Smooth muscle cell (in vitro differentiated cells): ENCODE measurements at regions not wholly inside any gene's neighbourhood (a gene's known extent, or its start where the extent isn't known, plus 50 kb on each side); places are given as distances from the start of the nearest gene placed in this dataset.

Source experiments
- DNase-seq: peaks from one replicate; lab custom pipeline; 2025; ENCODE audit not compliant: unreplicated experiment; lab: John Stamatoyannopoulos, UW
- H2AFZ ChIP-seq: fragments of 200-600 bp; sonication (generic); 2 replicates; pipeline ENCODE4 v1.6.0; 2016; ENCODE audit warnings: antibody characterized with exemption, low read depth, mild to moderate bottlenecking
- H3F3A ChIP-seq: fragments of 200-600 bp; sonication (generic); 2 replicates; pipeline ENCODE4 v1.6.0; 2017; ENCODE audit warnings: antibody characterized with exemption, low read depth
- H3K27ac ChIP-seq: fragments of 200-600 bp; sonication (generic); 2 replicates; pipeline ENCODE4 v1.5.1; 2016; ENCODE audit warnings: low read depth, mild to moderate bottlenecking
- H3K27me3 ChIP-seq: fragments of 200-600 bp; sonication (generic); 2 replicates; pipeline ENCODE4 v1.6.1; 2016; ENCODE audit warnings: low read depth, mild to moderate bottlenecking
- H3K36me3 ChIP-seq: fragments of 200-600 bp; sonication (generic); 2 replicates; pipeline ENCODE4 v1.5.1; 2016; ENCODE audit warnings: low read depth
- H3K4me1 ChIP-seq: fragments of 200-600 bp; sonication (generic); 2 replicates; pipeline ENCODE4 v1.5.1; 2016; ENCODE audit warnings: low read depth
- H3K4me2 ChIP-seq: fragments of 200-600 bp; sonication (generic); 2 replicates; pipeline ENCODE4 v1.6.0; 2016; ENCODE audit warnings: mild to moderate bottlenecking
- H3K4me3 ChIP-seq: fragments of 200-600 bp; sonication (generic); 2 replicates; pipeline ENCODE4 v1.5.1; 2016; ENCODE audit warnings: mild to moderate bottlenecking
- H3K79me2 ChIP-seq: fragments of 200-600 bp; sonication (generic); 2 replicates; pipeline ENCODE4 v1.6.0; 2016; ENCODE audit warnings: low read depth, mild to moderate bottlenecking
- H3K9ac ChIP-seq: fragments of 200-600 bp; sonication (generic); 2 replicates; pipeline ENCODE4 v1.6.0; 2016; ENCODE audit warnings: low read depth
- H3K9me3 ChIP-seq: fragments of 200-600 bp; sonication (generic); replicated peaks from 2 replicates; pipeline ENCODE4 v1.5.1; 2016; ENCODE audit warnings: low read depth
- H4K20me1 ChIP-seq: fragments of 200-600 bp; sonication (generic); 2 replicates; pipeline ENCODE4 v1.6.0; 2016; ENCODE audit warnings: low read depth
- WGBS: methylation state at CpG from one replicate; pipeline ENCODE4 v1.1.7; 2016; ENCODE audit warnings: low lambda C conversion rate; 5-methylcytosine and 5-hydroxymethylcytosine counted together
- TF ChIP-seq, protein P1 (sequence below): fragments of 200-600 bp; sonication (generic); IDR thresholded peaks from 2 replicates; pipeline ENCODE4 v1.5.1; 2017; ENCODE audit warnings: borderline replicate concordance, mild to moderate bottlenecking, antibody characterized with exemption; ENCODE audit not compliant: insufficient read depth, poor library complexity, severe bottlenecking

- Histone ChIP-seq H3K4me1 (no peaks in the 10 kb centered on the region), H2AFZ (no peak overlapping the region), H3K4me3 (no peak overlapping the region), H3K36me3 (no peaks in the 10 kb centered on the region), H3K27me3 (no peaks in the 10 kb centered on the region), H3K4me2 (no peak overlapping the region), H3K9ac (no peak overlapping the region), H4K20me1 (no peaks in the 10 kb centered on the region), H3K27ac (no peak overlapping the region), H3K79me2 (no peaks in the 10 kb centered on the region), H3K9me3 (no peaks in the 10 kb centered on the region), H3F3A (no peaks in the 10 kb centered on the region)
- TF ChIP-seq, protein P1, sequence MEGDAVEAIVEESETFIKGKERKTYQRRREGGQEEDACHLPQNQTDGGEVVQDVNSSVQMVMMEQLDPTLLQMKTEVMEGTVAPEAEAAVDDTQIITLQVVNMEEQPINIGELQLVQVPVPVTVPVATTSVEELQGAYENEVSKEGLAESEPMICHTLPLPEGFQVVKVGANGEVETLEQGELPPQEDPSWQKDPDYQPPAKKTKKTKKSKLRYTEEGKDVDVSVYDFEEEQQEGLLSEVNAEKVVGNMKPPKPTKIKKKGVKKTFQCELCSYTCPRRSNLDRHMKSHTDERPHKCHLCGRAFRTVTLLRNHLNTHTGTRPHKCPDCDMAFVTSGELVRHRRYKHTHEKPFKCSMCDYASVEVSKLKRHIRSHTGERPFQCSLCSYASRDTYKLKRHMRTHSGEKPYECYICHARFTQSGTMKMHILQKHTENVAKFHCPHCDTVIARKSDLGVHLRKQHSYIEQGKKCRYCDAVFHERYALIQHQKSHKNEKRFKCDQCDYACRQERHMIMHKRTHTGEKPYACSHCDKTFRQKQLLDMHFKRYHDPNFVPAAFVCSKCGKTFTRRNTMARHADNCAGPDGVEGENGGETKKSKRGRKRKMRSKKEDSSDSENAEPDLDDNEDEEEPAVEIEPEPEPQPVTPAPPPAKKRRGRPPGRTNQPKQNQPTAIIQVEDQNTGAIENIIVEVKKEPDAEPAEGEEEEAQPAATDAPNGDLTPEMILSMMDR: no peak
- no peak for DNase-seq
- WGBS: 93% methylated on average over 6 of the region's 6 CpGs
These were observed 575.6 kb downstream of the EFNB2 start for GRCh38 chr13:105959876-105960275.

DNA sequence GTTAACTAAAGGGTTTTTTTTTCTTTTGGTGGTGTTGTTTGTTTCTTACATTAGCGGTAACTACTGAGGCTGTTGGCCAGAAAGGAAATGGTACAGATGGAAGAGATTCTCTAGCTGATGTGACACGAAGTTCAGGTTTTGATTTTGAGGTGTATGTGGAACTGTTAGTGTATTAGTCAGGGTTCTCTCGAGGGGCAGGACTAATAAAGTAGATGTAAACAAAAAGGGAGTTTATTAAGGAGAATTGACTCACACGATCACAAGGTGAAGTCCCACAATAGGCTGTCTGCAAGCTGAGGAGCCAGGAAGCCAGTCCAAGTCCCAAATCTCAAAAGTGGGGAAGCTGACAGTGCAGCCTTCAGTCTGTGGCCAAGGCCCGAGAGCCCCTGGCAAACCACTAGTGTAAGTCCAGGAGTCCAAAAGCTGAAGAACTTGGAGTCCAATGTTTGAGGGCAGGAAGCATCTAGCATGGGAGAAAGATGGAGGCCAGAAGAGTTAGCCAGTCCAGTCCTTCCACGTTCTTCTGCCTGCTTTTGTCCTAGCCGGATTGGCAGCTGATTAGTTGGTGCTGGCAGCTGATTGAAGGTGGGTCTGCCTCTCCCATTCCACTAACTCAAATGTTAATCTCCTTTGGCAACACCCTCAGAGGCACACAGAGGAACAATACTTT lies 577.6 kb downstream of the EFNB2 start:
- Histone ChIP-seq H3K4me1 (no peaks in the 10 kb centered on the region), H3K36me3 (no peaks in the 10 kb centered on the region), H3K27me3 (no peaks in the 10 kb centered on the region), H3K4me2 (no peak overlapping the region), H4K20me1 (no peaks in the 10 kb centered on the region), H3K9ac (no peak overlapping the region), H3K27ac (no peak overlapping the region), H2AFZ (no peak overlapping the region), H3K79me2 (no peaks in the 10 kb centered on the region), H3K9me3 (no peaks in the 10 kb centered on the region), H3K4me3 (no peak overlapping the region), H3F3A (no peaks in the 10 kb centered on the region)
- WGBS: 91% methylated on average over 7 of the region's 7 CpGs
- TF ChIP-seq, protein P1: no peak
- no peak for DNase-seq

DNA sequence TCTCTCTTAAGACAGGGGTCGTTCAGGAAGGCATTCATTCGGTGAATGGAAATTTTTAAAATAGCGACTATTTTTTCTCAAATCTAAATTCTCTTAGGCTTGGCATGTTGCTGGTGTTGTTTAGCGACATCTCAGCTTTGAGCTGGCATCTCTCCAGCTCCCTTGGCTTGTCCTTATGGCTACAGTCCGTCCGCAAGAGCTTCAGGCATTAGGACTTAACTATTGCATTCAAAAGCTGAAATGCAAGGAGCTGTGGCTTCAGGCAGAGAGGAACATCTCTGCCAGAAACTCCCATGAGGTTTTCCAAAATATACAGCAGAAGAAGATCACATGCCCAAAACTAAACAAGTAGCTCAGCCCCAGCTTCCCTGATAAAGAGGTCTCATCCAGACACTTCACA lies 578.5 kb downstream of the EFNB2 start:
- Histone ChIP-seq H3K36me3 (no peaks in the 10 kb centered on the region), H3K27me3 (no peaks in the 10 kb centered on the region), H3K4me2 (no peak overlapping the region), H3F3A (no peaks in the 10 kb centered on the region), H3K4me3 (no peak overlapping the region), H3K79me2 (no peaks in the 10 kb centered on the region), H3K27ac (no peak overlapping the region), H3K4me1 (no peaks in the 10 kb centered on the region), H3K9me3 (no peaks in the 10 kb centered on the region), H3K9ac (no peak overlapping the region), H4K20me1 (no peaks in the 10 kb centered on the region), H2AFZ (no peak overlapping the region)
- DNase-seq: no peak
- WGBS: 79% methylated on average over 6 of the region's 6 CpGs
- TF ChIP-seq, protein P1: no peak

DNA sequence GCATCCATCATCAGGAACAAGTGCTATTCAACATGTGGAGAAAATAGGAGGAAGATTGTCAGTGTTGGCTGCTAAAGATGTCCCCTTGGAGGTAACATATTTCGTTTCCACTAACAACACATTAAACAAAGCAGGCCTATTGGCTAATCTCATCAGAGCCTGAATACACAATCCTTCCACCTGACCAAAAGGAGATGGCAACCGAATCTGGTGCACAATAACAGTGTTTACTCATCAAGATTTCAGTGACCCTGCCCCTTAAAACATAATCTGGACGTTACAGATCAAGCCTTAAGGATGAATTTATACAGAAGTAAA lies 582.5 kb downstream of the EFNB2 start:
- WGBS: 88% methylated on average over 3 of the region's 3 CpGs
- Histone ChIP-seq H3K27me3 (no peaks in the 10 kb centered on the region), H4K20me1 (no peaks in the 10 kb centered on the region), H3F3A (no peaks in the 10 kb centered on the region), H3K79me2 (no peaks in the 10 kb centered on the region), H3K36me3 (no peaks in the 10 kb centered on the region), H3K4me2 (no peak overlapping the region), H3K9me3 (no peaks in the 10 kb centered on the region), H3K4me1 (no peaks in the 10 kb centered on the region), H3K4me3 (no peak overlapping the region), H2AFZ (no peak overlapping the region), H3K27ac (no peak overlapping the region), H3K9ac (no peak overlapping the region)
- TF ChIP-seq, protein P1: no peak
- no peak for DNase-seq
